Panc1 (cell line): ENCODE measurements at regions not wholly inside any gene's neighbourhood (a gene's known extent, or its start where the extent isn't known, plus 50 kb on each side); places are given as distances from the start of the nearest gene placed in this dataset.

Experiments used
- ATAC-seq: fragments of 200-7000 bp; cut with Tn5 transposase; 2 replicates; pipeline ENCODE4 v1.9.1; 2020; ENCODE audit warnings: mild to moderate bottlenecking, moderate library complexity
- BruUV-seq: library from RNA; stranded (reverse); fragments of 400-500 nt; replicated peaks from 2 replicates; lab custom pipeline; 2021; lab: Mats Ljungman, UMichigan
- CTCF ChIA-PET: fragments of 300-600 bp; sonication (Branson Sonifier 250); formaldehyde crosslinking; loops from one replicate; lab custom pipeline; 2022; ENCODE audit warnings: antibody characterized with exemption; lab: Charles Lee
- POLR2A ChIA-PET: fragments of 300-600 bp; sonication (Branson Sonifier 250); formaldehyde crosslinking; loops from one replicate; lab custom pipeline; 2022; ENCODE audit warnings: antibody characterized with exemption; lab: Charles Lee
- DNase-seq: peaks from one replicate; pipeline ENCODE4 v3.0.0-alpha.2; 2010; ENCODE audit warnings: low read depth, low spot score
- H3K27ac ChIP-seq: 2 replicates; pipeline ENCODE4 v1.5.1; 2011; ENCODE audit warnings: mild to moderate bottlenecking, low read length, inconsistent platforms
- H3K27me3 ChIP-seq: fragments of 200-500 bp; sonication (Bioruptor generic); 2 replicates; pipeline ENCODE4 v1.6.0; 2014; ENCODE audit warnings: low read length, inconsistent platforms; ENCODE audit not compliant: control insufficient read depth, insufficient read depth
- H3K36me3 ChIP-seq: fragments of 200-500 bp; sonication (Bioruptor generic); 2 replicates; pipeline ENCODE4 v1.5.1; 2014; ENCODE audit warnings: inconsistent platforms, mild to moderate bottlenecking, low read length, moderate library complexity; ENCODE audit not compliant: control insufficient read depth, insufficient read depth
- H3K4me1 ChIP-seq: 2 replicates; pipeline ENCODE4 v1.5.1; 2011; ENCODE audit warnings: inconsistent platforms, mild to moderate bottlenecking, low read length, moderate library complexity; ENCODE audit not compliant: control insufficient read depth, insufficient read depth
- H3K4me3 ChIP-seq, 2 experiments: 2 replicates each; pipeline ENCODE4 v1.5.1; 2011 to 2012; ENCODE audit warnings: low read depth in 2 of 2, low read length in 2 of 2, mild to moderate bottlenecking in 2 of 2, inconsistent platforms in 1 of 2, moderate library complexity in 1 of 2
- H3K9me3 ChIP-seq: fragments of 200-500 bp; sonication (Bioruptor generic); 2 replicates; pipeline ENCODE4 v1.5.1; 2014; ENCODE audit warnings: low read depth, mild to moderate bottlenecking, inconsistent platforms, low read length, moderate library complexity; ENCODE audit not compliant: control insufficient read depth, insufficient read depth
- POLR2AphosphoS5 ChIP-seq: IDR thresholded peaks from 2 replicates; pipeline ENCODE4 v1.6.1; 2012; ENCODE audit warnings: mild to moderate bottlenecking, low read depth, low read length, moderate library complexity
- SIN3A ChIP-seq: IDR thresholded peaks from 2 replicates; pipeline ENCODE4 v1.6.1; 2012; ENCODE audit warnings: low read depth, mild to moderate bottlenecking, low read length, moderate library complexity, borderline replicate concordance; ENCODE audit not compliant: insufficient read depth
- TCF7L2 ChIP-seq: IDR thresholded peaks from 2 replicates; pipeline ENCODE4 v1.6.1; 2011; ENCODE audit warnings: mild to moderate bottlenecking, low read depth, low read length, inconsistent platforms
- in situ Hi-C: cut with HindIII; loops from 2 replicates; pipeline ENCODE4 v1.10.0; 2016; ENCODE audit warnings: low sequenced_read_pairs, low pct_unique_long_range_greater_than_20kb
- intact Hi-C: fragments of 100-400 bp; cut with micrococcal nuclease; formaldehyde crosslinking; loops from one replicate; pipeline ENCODE4 v1.10.0; 2022; ENCODE audit not compliant: unreplicated experiment
- TF ChIP-seq, protein P1 (sequence below), 2 experiments: IDR thresholded peaks; 2 replicates each; pipeline ENCODE4 v1.6.1; 2011 to 2012; ENCODE audit warnings: low read depth in 2 of 2, control low read depth in 1 of 2, low read length in 1 of 2, mild to moderate bottlenecking in 1 of 2, moderate library complexity in 1 of 2; ENCODE audit not compliant: insufficient read depth in 1 of 2
- TF ChIP-seq, protein P2 (sequence below): fragments of 450-650 bp; IDR thresholded peaks from 2 replicates; pipeline ENCODE4 v1.5.1; 2017; ENCODE audit warnings: mild to moderate bottlenecking

DNA sequence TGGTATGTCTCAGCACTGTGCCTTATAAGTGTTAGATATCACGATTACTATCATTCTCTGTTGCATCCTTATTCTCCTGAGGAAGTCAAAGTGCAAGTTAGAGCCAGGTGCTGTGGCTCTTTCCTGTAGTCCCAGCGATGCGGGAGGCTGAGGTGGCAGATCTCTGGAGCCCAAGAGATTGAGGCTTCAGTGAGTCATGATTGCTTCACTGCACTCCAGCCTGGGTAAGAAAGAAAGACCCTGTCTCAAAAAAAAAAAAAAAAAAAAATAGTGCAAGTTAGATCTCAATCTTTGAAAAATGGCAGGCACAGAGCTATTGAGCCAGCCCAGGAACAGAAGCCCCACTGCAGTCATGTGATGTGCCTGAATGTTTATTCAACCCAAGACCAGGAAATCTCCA is 147.8 kb upstream of the POGK start:
- Histone ChIP-seq H3K27ac (no peak overlapping the region), H3K4me1 (no peaks in the 10 kb centered on the region), H3K36me3 (no peaks in the 10 kb centered on the region), H3K27me3 (no peaks in the 10 kb centered on the region), H3K9me3 (no peaks in the 10 kb centered on the region), H3K4me3 (no peak overlapping the region)
- in situ Hi-C loops, result no loop called here
- ChIA-PET POLR2A (no interaction called here), CTCF (no interaction called here)
- DNase-seq, result no peak
- intact Hi-C loops, result no loop called here
- no peak for ATAC-seq
- no TSS peak for BruUV-seq
- TF ChIP-seq SIN3A, result no peak
- no peak for TF ChIP-seq POLR2AphosphoS5
- no peak for TF ChIP-seq TCF7L2
- TF ChIP-seq, protein P1, sequence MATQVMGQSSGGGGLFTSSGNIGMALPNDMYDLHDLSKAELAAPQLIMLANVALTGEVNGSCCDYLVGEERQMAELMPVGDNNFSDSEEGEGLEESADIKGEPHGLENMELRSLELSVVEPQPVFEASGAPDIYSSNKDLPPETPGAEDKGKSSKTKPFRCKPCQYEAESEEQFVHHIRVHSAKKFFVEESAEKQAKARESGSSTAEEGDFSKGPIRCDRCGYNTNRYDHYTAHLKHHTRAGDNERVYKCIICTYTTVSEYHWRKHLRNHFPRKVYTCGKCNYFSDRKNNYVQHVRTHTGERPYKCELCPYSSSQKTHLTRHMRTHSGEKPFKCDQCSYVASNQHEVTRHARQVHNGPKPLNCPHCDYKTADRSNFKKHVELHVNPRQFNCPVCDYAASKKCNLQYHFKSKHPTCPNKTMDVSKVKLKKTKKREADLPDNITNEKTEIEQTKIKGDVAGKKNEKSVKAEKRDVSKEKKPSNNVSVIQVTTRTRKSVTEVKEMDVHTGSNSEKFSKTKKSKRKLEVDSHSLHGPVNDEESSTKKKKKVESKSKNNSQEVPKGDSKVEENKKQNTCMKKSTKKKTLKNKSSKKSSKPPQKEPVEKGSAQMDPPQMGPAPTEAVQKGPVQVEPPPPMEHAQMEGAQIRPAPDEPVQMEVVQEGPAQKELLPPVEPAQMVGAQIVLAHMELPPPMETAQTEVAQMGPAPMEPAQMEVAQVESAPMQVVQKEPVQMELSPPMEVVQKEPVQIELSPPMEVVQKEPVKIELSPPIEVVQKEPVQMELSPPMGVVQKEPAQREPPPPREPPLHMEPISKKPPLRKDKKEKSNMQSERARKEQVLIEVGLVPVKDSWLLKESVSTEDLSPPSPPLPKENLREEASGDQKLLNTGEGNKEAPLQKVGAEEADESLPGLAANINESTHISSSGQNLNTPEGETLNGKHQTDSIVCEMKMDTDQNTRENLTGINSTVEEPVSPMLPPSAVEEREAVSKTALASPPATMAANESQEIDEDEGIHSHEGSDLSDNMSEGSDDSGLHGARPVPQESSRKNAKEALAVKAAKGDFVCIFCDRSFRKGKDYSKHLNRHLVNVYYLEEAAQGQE (IDR thresholded peaks at IDR 0.05; ENCODE audit: insufficient read depth in 1 of 2, low read depth in 2 of 2, low read length in 1 of 2), result no peak
- TF ChIP-seq, protein P2, sequence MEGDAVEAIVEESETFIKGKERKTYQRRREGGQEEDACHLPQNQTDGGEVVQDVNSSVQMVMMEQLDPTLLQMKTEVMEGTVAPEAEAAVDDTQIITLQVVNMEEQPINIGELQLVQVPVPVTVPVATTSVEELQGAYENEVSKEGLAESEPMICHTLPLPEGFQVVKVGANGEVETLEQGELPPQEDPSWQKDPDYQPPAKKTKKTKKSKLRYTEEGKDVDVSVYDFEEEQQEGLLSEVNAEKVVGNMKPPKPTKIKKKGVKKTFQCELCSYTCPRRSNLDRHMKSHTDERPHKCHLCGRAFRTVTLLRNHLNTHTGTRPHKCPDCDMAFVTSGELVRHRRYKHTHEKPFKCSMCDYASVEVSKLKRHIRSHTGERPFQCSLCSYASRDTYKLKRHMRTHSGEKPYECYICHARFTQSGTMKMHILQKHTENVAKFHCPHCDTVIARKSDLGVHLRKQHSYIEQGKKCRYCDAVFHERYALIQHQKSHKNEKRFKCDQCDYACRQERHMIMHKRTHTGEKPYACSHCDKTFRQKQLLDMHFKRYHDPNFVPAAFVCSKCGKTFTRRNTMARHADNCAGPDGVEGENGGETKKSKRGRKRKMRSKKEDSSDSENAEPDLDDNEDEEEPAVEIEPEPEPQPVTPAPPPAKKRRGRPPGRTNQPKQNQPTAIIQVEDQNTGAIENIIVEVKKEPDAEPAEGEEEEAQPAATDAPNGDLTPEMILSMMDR, result no peak

DNA sequence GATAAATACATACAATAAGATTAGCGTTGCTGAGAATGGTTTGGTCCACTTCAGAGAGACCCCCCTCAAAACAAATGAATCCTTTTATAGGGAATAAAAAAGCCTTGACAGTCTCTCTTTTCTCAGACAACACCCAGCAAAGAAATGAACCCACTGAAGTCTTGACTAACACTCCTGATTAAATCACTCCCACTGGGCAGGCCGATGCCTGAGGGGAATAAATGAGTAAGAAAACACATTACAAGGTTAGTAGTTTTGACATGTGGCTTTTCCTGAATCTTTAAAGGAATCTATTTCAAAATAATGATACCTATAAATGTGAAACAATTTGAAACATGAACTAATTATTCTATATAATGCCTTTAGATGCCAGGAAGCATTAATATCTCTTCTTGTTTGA is 146.9 kb upstream of the POGK start:
- Histone ChIP-seq H3K36me3 (no peaks in the 10 kb centered on the region), H3K4me1 (no peaks in the 10 kb centered on the region), H3K27ac (no peak overlapping the region), H3K9me3 (no peaks in the 10 kb centered on the region), H3K4me3 (no peak overlapping the region), H3K27me3 (no peaks in the 10 kb centered on the region)
- no peak for DNase-seq
- intact Hi-C loops, result no loop called here
- no peak for ATAC-seq
- ChIA-PET POLR2A (no interaction called here), CTCF (no interaction called here)
- in situ Hi-C loops, result no loop called here
- BruUV-seq, result no TSS peak
- TF ChIP-seq SIN3A (no peak), TCF7L2 (no peak), POLR2AphosphoS5 (no peak)
- TF ChIP-seq, protein P2, result no peak
- TF ChIP-seq, protein P1 (IDR thresholded peaks at IDR 0.05; ENCODE audit: insufficient read depth in 1 of 2, low read depth in 2 of 2, low read length in 1 of 2), result no peak
